HG02852 (cell line): ENCODE measurements at regions not wholly inside any gene's neighbourhood (a gene's known extent, or its start where the extent isn't known, plus 50 kb on each side); places are given as distances from the start of the nearest gene placed in this dataset.
A peak's percentile ranks its signal among the peaks of the same experiment; 100 is the strongest.
"Not testable (repeated sequence)": the region's sequence is repeated elsewhere in the genome, so short reads cannot be mapped to it uniquely, and the experiment has no call there.

Experiments used
- ATAC-seq: cut with Tn5 transposase; IDR thresholded peaks from one replicate; pipeline ENCODE4 v1.9.1; 2021; ENCODE audit warnings: mild to moderate bottlenecking, moderate library complexity; ENCODE audit not compliant: unreplicated experiment

- no peak for ATAC-seq
Observed at GRCh38 chr11:119586181-119586580, 142.8 kb downstream of the NECTIN1 start.

GRCh38 chr11:119585043-119585781 is 143.8 kb downstream of the NECTIN1 start:
- ATAC-seq = no peak

GRCh38 chr11:119584193-119585042 is 144.6 kb downstream of the NECTIN1 start:
- ATAC-seq = no peak

- ATAC-seq = no peak
Observed at GRCh38 chr11:119583585-119583984, 145.4 kb downstream of the NECTIN1 start.

- ATAC-seq = not testable (repeated sequence)
Observed at GRCh38 chr11:119581396-119581795, 147.6 kb downstream of the NECTIN1 start.

- ATAC-seq = no peak
Observed at GRCh38 chr11:119580751-119581150, 148.2 kb downstream of the NECTIN1 start.

GRCh38 chr11:119580081-119580480 is 148.9 kb downstream of the NECTIN1 start:
- no peak for ATAC-seq

GRCh38 chr11:119578521-119579191 is 150.3 kb downstream of the NECTIN1 start:
- no peak for ATAC-seq

GRCh38 chr11:119573858-119574257 is 150.9 kb upstream of the THY1 start:
- no peak for ATAC-seq

- ATAC-seq = no peak
Observed at GRCh38 chr11:119572481-119573424, 149.8 kb upstream of the THY1 start.

GRCh38 chr11:119571311-119571710 is 148.3 kb upstream of the THY1 start:
- no peak for ATAC-seq

- ATAC-seq = peak; percentile 60
Observed at GRCh38 chr11:119567688-119568582, 145.0 kb upstream of the THY1 start.

- ATAC-seq = no peak
Observed at GRCh38 chr11:119566319-119566718, 143.3 kb upstream of the THY1 start.

- not testable (repeated sequence) for ATAC-seq
Observed at GRCh38 chr11:119565693-119566092, 142.7 kb upstream of the THY1 start.

- ATAC-seq = no peak
Observed at GRCh38 chr11:119560961-119561360, 138.0 kb upstream of the THY1 start.

- no peak for ATAC-seq
Observed at GRCh38 chr11:119560291-119560690, 137.3 kb upstream of the THY1 start.

GRCh38 chr11:119552106-119552485 is 129.1 kb upstream of the THY1 start:
- no peak for ATAC-seq

- ATAC-seq = no peak
Observed at GRCh38 chr11:119551420-119552105, 128.6 kb upstream of the THY1 start.
